ENCODE measurements at regions not wholly inside any gene's neighbourhood (a gene's known extent, or its start where the extent isn't known, plus 50 kb on each side); places are given as distances from the start of the nearest gene placed in this dataset.

- TF ChIP-seq, protein P1, sequence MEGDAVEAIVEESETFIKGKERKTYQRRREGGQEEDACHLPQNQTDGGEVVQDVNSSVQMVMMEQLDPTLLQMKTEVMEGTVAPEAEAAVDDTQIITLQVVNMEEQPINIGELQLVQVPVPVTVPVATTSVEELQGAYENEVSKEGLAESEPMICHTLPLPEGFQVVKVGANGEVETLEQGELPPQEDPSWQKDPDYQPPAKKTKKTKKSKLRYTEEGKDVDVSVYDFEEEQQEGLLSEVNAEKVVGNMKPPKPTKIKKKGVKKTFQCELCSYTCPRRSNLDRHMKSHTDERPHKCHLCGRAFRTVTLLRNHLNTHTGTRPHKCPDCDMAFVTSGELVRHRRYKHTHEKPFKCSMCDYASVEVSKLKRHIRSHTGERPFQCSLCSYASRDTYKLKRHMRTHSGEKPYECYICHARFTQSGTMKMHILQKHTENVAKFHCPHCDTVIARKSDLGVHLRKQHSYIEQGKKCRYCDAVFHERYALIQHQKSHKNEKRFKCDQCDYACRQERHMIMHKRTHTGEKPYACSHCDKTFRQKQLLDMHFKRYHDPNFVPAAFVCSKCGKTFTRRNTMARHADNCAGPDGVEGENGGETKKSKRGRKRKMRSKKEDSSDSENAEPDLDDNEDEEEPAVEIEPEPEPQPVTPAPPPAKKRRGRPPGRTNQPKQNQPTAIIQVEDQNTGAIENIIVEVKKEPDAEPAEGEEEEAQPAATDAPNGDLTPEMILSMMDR (IDR thresholded peaks at IDR 0.05) = no peak
- TF ChIP-seq EZH2 (IDR thresholded peaks at IDR 0.05) (no peak), EZH2phosphoT487 (IDR thresholded peaks at IDR 0.05) (no peak)
Measured at GRCh38 chr6:73978330-73978729, 282.3 kb downstream of the CD109 start.
